Tibial nerve (tissue), 4 donors: ENCODE measurements at regions not wholly inside any gene's neighbourhood (a gene's known extent, or its start where the extent isn't known, plus 50 kb on each side); places are given as distances from the start of the nearest gene placed in this dataset.

Source experiments
- EP300 ChIP-seq, 2 donors: sonication (generic); formaldehyde crosslinking; IDR thresholded peaks; one replicate each; pipeline ENCODE4 v1.6.1; 2017; ENCODE audit warnings: antibody characterized with exemption in 2 of 2, mild to moderate bottlenecking in 1 of 2
- POLR2A ChIP-seq, 2 donors: fragments of 450-650 bp; IDR thresholded peaks; one replicate each; pipeline ENCODE4 v1.6.1; 2017; ENCODE audit warnings: antibody characterized with exemption in 2 of 2, mild to moderate bottlenecking in 2 of 2, moderate library complexity in 2 of 2
- TF ChIP-seq, protein P1 (sequence below), 5 experiments: fragments of 200-600 bp in 3 of 5; fragments of 450-650 bp in 2 of 5; sonication (generic) in 3 of 5; IDR thresholded peaks; one replicate each; pipeline ENCODE4 v1.5.1; 2016 to 2019; ENCODE audit warnings: antibody characterized with exemption in 5 of 5, mild to moderate bottlenecking in 3 of 5, moderate library complexity in 2 of 5

DNA sequence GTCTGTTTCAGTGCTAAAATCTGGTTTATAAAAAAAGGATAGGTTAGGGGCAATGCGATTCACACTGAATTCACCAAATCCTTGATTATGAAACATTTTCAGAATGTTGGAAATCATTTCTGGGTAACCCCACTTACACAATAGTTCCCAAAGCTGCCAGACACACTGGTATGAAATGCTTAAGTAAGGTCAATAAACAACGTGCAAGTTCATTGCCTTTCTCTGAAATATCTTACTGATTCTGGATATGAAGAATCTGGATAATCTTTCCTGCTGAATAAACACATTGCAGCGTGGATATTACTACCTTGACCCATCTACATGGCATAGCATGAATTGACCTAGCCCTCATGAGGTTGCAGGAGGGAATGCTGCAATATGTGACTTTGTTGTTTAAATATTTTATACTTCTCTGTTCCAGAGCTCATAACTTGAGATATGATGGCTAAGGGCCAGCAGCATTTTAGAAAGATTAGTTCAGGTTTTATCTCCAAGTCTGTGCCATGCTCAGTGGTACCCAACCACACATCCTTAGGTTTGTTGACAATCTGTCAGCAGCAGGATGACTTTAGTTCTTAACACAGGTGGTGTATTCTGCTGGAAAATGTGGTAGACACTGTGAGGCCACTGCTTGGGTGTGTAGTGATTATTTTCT lies 121.0 kb downstream of the NREP start:
- TF ChIP-seq, protein P1, sequence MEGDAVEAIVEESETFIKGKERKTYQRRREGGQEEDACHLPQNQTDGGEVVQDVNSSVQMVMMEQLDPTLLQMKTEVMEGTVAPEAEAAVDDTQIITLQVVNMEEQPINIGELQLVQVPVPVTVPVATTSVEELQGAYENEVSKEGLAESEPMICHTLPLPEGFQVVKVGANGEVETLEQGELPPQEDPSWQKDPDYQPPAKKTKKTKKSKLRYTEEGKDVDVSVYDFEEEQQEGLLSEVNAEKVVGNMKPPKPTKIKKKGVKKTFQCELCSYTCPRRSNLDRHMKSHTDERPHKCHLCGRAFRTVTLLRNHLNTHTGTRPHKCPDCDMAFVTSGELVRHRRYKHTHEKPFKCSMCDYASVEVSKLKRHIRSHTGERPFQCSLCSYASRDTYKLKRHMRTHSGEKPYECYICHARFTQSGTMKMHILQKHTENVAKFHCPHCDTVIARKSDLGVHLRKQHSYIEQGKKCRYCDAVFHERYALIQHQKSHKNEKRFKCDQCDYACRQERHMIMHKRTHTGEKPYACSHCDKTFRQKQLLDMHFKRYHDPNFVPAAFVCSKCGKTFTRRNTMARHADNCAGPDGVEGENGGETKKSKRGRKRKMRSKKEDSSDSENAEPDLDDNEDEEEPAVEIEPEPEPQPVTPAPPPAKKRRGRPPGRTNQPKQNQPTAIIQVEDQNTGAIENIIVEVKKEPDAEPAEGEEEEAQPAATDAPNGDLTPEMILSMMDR (IDR thresholded peaks at IDR 0.05): no peak
- peak in 1 of 2 donors; percentile 23 for TF ChIP-seq EP300 (IDR thresholded peaks at IDR 0.05)
- no peak for TF ChIP-seq POLR2A (IDR thresholded peaks at IDR 0.05)
